ENCODE measurements at regions not wholly inside any gene's neighbourhood (a gene's known extent, or its start where the extent isn't known, plus 50 kb on each side); places are given as distances from the start of the nearest gene placed in this dataset.
"Not testable (repeated sequence)": the region's sequence is repeated elsewhere in the genome, so short reads cannot be mapped to it uniquely, and the experiment has no call there.

- TF ChIP-seq CTCF (IDR thresholded peaks at IDR 0.05; ENCODE audit: borderline replicate concordance, control extremely low read depth, extremely low read depth, insufficient read depth, missing control alignments), result no peak
- no peak for DNase-seq (ENCODE audit: low spot score)
- in situ Hi-C loops (cut with MboI; ENCODE audit: low sequenced_read_pairs, unreplicated experiment), result no loop called here
Observed at GRCh38 chr2:212721026-212721451, 182.4 kb upstream of the ERBB4 start.

- DNase-seq (ENCODE audit: low spot score); in situ Hi-C loops (cut with MboI; ENCODE audit: low sequenced_read_pairs, unreplicated experiment): not testable (repeated sequence)
Observed at GRCh38 chr2:212715411-212715810, 176.8 kb upstream of the ERBB4 start.

- DNase-seq (ENCODE audit: low spot score), result no peak
- TF ChIP-seq CTCF (IDR thresholded peaks at IDR 0.05; ENCODE audit: borderline replicate concordance, control extremely low read depth, extremely low read depth, insufficient read depth, missing control alignments), result no peak
- in situ Hi-C loops (cut with MboI; ENCODE audit: low sequenced_read_pairs, unreplicated experiment), result no loop called here
Observed at GRCh38 chr2:212713681-212714080, 175.1 kb upstream of the ERBB4 start.

GRCh38 chr2:212712991-212713390, 174.4 kb upstream of the ERBB4 start:
- in situ Hi-C loops (cut with MboI; ENCODE audit: low sequenced_read_pairs, unreplicated experiment), result no loop called here
- TF ChIP-seq CTCF (IDR thresholded peaks at IDR 0.05; ENCODE audit: borderline replicate concordance, control extremely low read depth, extremely low read depth, insufficient read depth, missing control alignments), result no peak
- no peak for DNase-seq (ENCODE audit: low spot score)

GRCh38 chr2:212712466-212712865, 173.9 kb upstream of the ERBB4 start:
- in situ Hi-C loops (cut with MboI; ENCODE audit: low sequenced_read_pairs, unreplicated experiment), result no loop called here
- no peak for TF ChIP-seq CTCF (IDR thresholded peaks at IDR 0.05; ENCODE audit: borderline replicate concordance, control extremely low read depth, extremely low read depth, insufficient read depth, missing control alignments)
- DNase-seq (ENCODE audit: low spot score), result no peak

GRCh38 chr2:212711856-212712255, 173.3 kb upstream of the ERBB4 start:
- TF ChIP-seq CTCF (IDR thresholded peaks at IDR 0.05; ENCODE audit: borderline replicate concordance, control extremely low read depth, extremely low read depth, insufficient read depth, missing control alignments), result no peak
- DNase-seq (ENCODE audit: low spot score), result no peak

GRCh38 chr2:212709280-212709679, 170.7 kb upstream of the ERBB4 start:
- DNase-seq (ENCODE audit: low spot score), result no peak

More at GRCh38 chr2:212711856-212712255, 173.3 kb upstream of the ERBB4 start:
- in situ Hi-C loops (cut with MboI; ENCODE audit: low sequenced_read_pairs, unreplicated experiment), result no loop called here

More at GRCh38 chr2:212709280-212709679, 170.7 kb upstream of the ERBB4 start:
- in situ Hi-C loops (cut with MboI; ENCODE audit: low sequenced_read_pairs, unreplicated experiment), result no loop called here
- TF ChIP-seq CTCF (IDR thresholded peaks at IDR 0.05; ENCODE audit: borderline replicate concordance, control extremely low read depth, extremely low read depth, insufficient read depth, missing control alignments), result no peak
